ENCODE measurements at regions not wholly inside any gene's neighbourhood (a gene's known extent, or its start where the extent isn't known, plus 50 kb on each side); places are given as distances from the start of the nearest gene placed in this dataset.

GRCh38 chr3:182525766-182526374 is 267.4 kb upstream of the ATP11B start:
- no peak for DNase-seq

DNA sequence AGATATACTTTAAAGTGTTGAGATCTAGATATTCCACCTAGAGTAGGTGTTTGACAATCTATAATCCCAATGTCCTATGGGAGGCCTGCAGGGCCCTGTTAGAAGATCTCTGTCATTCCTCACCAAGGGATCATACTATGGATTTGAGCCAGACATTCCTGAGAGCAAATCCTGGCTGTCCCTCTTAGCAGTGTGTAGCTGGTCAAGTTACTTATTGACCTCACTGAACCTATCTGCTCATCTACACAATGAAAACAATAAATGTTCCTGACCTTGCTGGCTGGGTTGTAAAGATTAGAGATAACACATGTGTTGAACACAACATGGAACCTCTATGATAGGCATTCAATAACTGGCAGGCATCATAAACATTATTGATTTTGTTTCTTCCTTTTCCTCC is 265.6 kb upstream of the ATP11B start:
- DNase-seq, result no peak

GRCh38 chr3:182530316-182530715 is 263.0 kb upstream of the ATP11B start:
- DNase-seq, result no peak

GRCh38 chr3:182533394-182533793 is 259.9 kb upstream of the ATP11B start:
- DNase-seq, result no peak

DNA sequence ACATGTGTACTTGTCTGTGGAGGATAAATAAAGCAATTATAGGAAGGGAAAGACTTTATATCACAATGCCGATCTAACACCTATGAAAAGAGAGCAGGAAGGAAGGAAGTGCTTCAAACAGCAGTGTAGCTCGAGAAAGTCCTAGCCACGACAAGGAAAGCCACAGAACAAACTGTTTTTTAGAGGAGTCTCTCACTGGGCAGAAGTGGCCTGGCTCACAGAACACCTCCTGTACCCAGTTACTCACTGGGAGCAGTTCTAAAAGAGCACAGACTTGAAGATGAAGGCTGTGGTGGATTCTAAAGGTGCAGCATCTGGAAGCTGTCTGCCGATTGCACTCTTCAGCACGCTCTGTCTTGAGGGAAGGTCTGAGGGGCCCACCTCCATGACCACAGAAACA is 248.8 kb upstream of the ATP11B start:
- no peak for DNase-seq

DNA sequence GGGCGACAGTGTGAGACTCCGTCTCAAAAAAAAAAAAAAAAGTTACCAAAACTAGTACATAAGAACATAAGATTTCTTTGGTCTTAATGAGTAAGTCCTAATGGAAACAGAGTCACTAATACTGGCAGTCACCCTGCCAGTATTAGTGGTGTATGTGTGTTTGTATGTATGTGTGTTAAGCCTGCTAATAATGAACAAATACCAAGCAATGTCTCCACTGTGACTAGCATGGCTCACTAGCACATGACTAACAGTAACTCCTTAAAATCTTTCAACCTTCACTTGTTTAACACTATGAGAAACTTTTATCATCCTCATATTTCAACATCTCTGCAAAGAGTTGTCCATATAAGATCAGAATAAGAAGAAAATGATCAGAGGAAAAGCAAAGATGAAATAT is 231.0 kb upstream of the ATP11B start:
- no peak for DNase-seq

GRCh38 chr3:182565916-182566796 is 227.1 kb upstream of the ATP11B start:
- no peak for DNase-seq

- DNase-seq, result peak; percentile 74
Measured at GRCh38 chr3:182567700-182568099, 225.6 kb upstream of the ATP11B start.

DNA sequence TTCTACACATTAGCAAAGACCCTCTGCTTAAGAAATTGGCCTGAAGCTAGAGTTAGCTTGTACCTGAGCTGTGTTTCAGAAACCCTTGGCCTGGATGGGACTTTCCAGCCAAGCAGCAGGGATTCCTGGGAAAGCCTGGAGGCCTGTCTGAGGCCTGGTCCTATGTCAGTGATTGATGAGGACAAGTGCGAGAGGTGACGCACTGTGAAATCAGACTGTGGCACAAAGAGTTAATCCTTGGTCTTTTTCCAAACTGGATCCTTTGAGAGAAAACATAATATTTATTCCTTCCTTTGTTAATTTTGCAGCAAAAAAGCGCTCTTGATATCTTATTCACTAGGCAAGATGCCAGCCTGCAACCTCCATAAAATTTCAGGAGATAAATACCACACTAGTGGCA is 225.0 kb upstream of the ATP11B start:
- peak; percentile 37 for DNase-seq

- DNase-seq, result peak; percentile 38
Measured at GRCh38 chr3:182568876-182569275, 224.4 kb upstream of the ATP11B start.

DNA sequence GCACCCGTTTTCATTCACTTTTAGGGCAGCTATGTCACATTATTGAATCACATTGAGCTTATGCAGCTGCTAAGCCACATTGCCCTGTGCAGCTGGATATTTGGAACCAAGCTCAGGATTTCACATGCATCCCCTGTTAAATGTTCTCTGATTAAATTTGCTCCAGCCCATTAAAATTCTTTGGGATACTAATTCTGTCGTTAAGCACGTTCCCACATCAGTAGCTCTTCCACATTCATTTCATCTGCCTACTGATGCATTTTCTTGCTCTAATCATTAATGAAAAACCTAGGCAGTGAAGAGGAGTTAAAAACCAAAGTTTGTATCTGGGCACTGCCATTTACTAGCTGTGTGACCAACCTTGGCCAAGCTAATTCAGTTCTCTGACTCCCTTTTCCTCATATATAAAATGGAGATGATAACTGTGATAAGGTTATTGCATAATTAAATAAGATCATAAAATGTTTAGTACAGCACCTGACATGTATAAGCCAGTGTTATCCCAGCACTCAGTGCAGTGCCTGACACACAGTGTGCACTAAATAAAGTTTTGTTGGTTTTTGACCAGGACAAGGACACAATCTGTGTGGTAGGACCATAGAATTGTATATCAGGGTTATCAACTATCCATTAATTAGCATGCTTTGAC is 222.2 kb upstream of the ATP11B start:
- DNase-seq, result peak; percentile 23

DNA sequence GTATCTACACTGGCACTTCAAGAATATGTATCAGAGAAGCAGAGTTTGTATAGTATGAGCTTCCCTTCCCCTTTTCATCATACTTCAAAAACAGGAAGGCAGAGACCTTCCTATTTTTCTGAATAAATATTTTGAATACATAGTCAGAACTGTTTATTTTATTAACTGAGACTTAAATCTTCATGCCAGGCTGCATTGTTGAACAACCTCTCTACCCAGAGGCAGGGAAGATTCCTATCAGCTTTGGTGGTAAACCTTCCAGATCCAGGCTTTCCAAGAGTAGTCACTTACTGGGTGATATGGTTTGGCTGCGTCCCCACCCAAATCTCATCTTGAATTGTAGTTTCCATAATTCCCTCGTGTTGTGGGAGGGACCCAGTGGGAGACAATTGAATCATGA is 217.4 kb upstream of the ATP11B start:
- DNase-seq, result no peak

DNA sequence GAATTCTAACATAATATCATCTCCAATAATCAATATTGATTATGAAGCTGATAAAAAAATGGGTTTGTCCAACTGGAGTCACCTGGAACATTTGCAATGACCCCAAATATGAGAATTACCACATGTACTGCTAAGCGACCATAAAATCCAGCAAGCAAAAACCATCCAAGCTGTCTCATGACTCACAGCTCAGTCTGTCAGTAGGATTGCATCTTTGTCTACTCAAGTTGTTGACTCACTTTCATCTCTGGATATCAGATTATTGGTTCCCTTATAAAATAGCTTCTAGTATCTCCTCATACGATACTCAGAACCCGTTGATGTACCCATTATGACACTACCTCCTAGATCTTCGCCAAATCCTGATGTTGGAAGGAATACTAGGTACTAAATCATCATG is 209.8 kb upstream of the ATP11B start:
- no peak for DNase-seq

DNA sequence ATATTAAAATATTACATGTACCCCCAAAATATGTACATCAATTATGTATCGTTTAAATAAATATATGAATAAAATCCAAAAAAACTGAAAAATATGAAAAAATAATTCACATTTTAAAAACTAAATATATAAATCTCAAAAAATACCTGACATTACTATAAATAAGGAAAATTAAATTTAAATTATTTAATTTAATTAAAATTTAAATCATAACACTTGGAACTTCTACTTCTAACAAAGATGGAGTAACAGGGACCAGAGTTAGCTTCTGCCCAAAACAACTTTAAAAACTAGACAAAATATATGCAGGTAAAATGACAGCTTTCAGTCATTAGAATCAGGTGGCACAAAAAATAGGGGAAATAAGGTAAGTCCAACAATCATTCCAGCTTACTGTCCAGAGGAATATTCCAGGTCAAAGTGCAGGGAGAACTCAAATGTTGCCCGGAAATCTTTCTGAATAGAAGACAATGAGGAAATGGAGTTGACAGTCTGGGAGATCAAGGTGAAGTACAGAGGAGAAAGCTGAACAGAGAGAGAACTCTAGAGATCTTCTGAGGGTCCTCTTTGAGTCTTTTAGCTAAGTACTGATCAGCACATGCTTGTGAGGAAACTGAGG is 207.7 kb upstream of the ATP11B start:
- DNase-seq, result no peak

- no peak for DNase-seq
Measured at GRCh38 chr3:182592747-182593146, 200.6 kb upstream of the ATP11B start.

DNA sequence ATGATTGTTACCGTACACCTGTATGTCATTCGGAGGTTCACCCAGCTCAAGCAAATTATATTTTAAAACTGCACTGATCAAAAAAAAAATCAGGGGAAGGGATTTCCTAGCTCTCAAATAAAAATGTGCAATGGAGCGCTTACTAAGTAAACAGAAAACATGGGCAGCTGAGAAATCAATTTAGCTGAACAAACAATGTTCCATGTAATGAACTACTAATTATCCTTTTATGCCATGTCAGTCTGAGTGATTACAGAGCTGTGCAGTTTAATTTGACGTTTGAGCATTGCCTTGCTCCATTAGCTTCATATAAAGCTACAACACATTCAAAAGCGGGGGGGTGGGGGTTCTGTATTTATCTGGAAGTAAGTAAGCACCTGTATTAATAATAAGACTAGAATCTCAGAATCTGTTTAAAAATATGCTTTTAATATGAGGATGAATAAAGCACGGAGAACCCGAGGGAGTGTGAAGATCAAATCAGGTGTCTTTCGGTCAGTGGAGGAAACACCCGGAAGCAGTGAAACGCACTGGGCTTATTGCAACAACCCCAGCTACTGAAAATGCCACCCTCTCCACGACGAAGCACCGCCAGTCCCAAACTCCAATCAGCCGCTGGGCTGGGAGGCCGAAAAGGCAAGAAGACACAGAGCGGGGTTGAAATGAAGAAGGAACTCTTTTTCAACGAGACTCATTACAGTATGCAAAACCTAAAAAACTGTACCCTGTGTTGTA is 196.5 kb upstream of the ATP11B start:
- DNase-seq, result no peak

- no peak for DNase-seq
Measured at GRCh38 chr3:182597621-182598041, 195.7 kb upstream of the ATP11B start.

GRCh38 chr3:182601597-182601996 is 191.7 kb upstream of the ATP11B start:
- no peak for DNase-seq

DNA sequence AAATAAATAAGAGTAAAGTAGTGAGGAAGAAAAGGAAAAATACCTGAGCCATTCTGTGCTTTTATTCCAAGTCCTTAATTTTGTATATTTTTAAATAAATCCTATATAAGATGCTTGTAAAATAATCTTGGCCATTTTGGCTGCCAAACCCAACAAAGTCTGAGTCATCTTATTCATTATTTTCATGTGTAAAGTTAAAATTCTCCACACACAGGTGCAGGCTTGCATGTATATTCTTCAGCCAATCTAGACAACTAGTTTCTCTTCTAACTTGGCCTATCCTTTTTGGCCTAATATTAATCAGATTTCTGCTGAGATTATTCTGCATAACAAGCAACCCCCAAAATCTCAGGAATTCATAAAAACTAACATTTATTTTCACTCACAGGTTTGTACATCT is 189.8 kb upstream of the ATP11B start:
- DNase-seq, result no peak

- DNase-seq, result no peak
Measured at GRCh38 chr3:182605882-182606611, 187.3 kb upstream of the ATP11B start.

DNA sequence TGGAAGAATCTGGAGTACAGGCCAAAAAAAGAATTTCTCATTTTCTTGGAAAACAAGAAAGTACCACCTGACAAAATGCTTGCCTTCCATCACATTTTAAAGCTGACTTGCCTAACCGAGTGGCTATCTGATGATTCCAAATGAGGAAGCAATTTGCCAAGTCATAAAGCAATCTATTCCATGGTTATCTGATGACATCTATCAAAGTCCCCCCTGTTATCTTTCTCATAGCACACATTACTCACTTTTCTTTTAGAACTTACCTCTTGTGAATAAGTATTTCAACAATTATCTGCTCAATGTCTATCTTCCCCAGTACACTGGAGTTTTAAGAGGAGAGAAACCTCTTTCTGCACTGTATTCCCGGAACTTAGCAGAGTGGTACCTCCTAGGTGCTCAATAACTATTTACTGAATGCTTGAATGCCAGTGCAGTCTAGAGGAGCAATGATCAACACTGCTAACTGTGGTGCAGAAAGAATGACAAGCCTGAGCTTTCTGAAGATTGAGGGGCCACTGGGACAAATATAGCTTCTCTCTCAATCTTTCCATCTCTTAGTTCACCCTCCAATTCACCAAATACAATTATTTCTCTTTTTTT is 186.3 kb upstream of the ATP11B start:
- no peak for DNase-seq

DNA sequence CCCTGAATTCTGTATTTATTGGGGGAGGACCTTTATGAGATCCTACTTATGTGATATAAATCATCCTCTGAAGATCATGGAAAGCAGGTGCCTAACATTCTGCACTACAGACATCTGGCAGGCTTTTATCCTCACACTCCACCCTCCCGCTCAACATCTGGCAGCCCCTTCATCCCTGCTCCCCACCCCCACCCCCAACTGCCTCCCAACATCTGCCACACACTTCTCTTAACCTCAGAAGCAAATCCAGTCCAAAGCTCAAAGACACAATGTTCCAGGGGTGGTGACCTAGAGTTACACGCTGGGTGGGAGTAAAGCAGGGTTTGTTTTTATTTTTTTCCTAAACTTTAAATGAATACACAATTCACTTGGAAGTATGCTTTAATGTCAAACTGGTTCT is 184.5 kb upstream of the ATP11B start:
- peak; percentile 66 for DNase-seq
